OCI-LY7 (cell line): ENCODE measurements at regions not wholly inside any gene's neighbourhood (a gene's known extent, or its start where the extent isn't known, plus 50 kb on each side); places are given as distances from the start of the nearest gene placed in this dataset.

ENCODE experiments used
- BruUV-seq: library from RNA; stranded (reverse); fragments of 400-500 nt; replicated peaks from 2 replicates; lab custom pipeline; 2021; lab: Mats Ljungman, UMichigan
- CTCF ChIA-PET: fragments of 300-600 bp; sonication (Branson Sonifier 250); formaldehyde crosslinking; loops from one replicate; lab custom pipeline; 2022; ENCODE audit warnings: antibody characterized with exemption; ENCODE audit not compliant: unreplicated experiment; lab: Charles Lee
- POLR2A ChIA-PET: fragments of 300-600 bp; sonication (Branson Sonifier 250); formaldehyde crosslinking; loops from one replicate; lab custom pipeline; 2022; ENCODE audit warnings: antibody characterized with exemption; lab: Charles Lee
- DNase-seq: peaks from one replicate; pipeline ENCODE4 v3.0.0-alpha.2; 2015; ENCODE audit warnings: low spot score
- H2AFZ ChIP-seq: fragments of 200-600 bp; sonication (generic), shearing (Covaris generic); 2 replicates; pipeline ENCODE4 v1.6.1; 2014; ENCODE audit warnings: mild to moderate bottlenecking, antibody characterized with exemption, low read length, moderate library complexity
- H3K27ac ChIP-seq: fragments of 200-600 bp; sonication (generic); 2 replicates; pipeline ENCODE4 v1.5.1; 2014; ENCODE audit warnings: mixed run types, low read depth, mild to moderate bottlenecking, moderate library complexity, low read length, inconsistent platforms; ENCODE audit not compliant: poor library complexity, severe bottlenecking
- H3K36me3 ChIP-seq: fragments of 200-600 bp; sonication (generic); 2 replicates; pipeline ENCODE4 v1.6.1; 2014; ENCODE audit warnings: mild to moderate bottlenecking, antibody characterized with exemption, low read length, moderate library complexity, mixed read lengths; ENCODE audit not compliant: insufficient read depth
- H3K4me1 ChIP-seq: fragments of 200-600 bp; sonication (generic); 2 replicates; pipeline ENCODE4 v1.5.1; 2014; ENCODE audit warnings: mild to moderate bottlenecking, low read length; ENCODE audit not compliant: insufficient read depth, poor library complexity, severe bottlenecking
- H3K4me2 ChIP-seq: fragments of 200-600 bp; sonication (generic); 2 replicates; pipeline ENCODE4 v1.6.1; 2014; ENCODE audit warnings: mild to moderate bottlenecking, low read length
- H3K4me3 ChIP-seq: fragments of 200-600 bp; sonication (generic); 2 replicates; pipeline ENCODE4 v1.5.1; 2014; ENCODE audit warnings: mild to moderate bottlenecking, low read depth, low read length; ENCODE audit not compliant: poor library complexity, severe bottlenecking
- H3K79me2 ChIP-seq: fragments of 200-600 bp; sonication (generic); 2 replicates; pipeline ENCODE4 v1.6.1; 2016; ENCODE audit warnings: low read depth, mild to moderate bottlenecking, low read length, moderate library complexity, mixed read lengths; ENCODE audit not compliant: insufficient read depth
- H3K9me2 ChIP-seq: fragments of 200-600 bp; sonication (generic); 2 replicates; pipeline ENCODE4 v1.6.1; 2016; ENCODE audit warnings: mild to moderate bottlenecking, low read length, mixed read lengths; ENCODE audit not compliant: insufficient read depth
- H3K9me3 ChIP-seq: fragments of 200-600 bp; sonication (generic); 2 replicates; pipeline ENCODE4 v1.6.1; 2014; ENCODE audit warnings: mild to moderate bottlenecking, mixed run types, low read length, mixed read lengths
- H4K20me1 ChIP-seq: fragments of 200-600 bp; sonication (generic); 2 replicates; pipeline ENCODE4 v1.6.1; 2014; ENCODE audit warnings: mild to moderate bottlenecking, antibody characterized with exemption, low read length, moderate library complexity, mixed read lengths; ENCODE audit not compliant: insufficient read depth
- EZH2phosphoT487 ChIP-seq: fragments of 200-600 bp; sonication (generic); IDR thresholded peaks from 2 replicates; pipeline ENCODE4 v1.6.1; 2018; ENCODE audit warnings: low read depth, borderline replicate concordance, mild to moderate bottlenecking, mixed run types, antibody characterized with exemption, low read length, moderate library complexity, mixed read lengths
- intact Hi-C: fragments of 100-400 bp; cut with micrococcal nuclease; formaldehyde crosslinking; loops from one replicate; pipeline ENCODE4 v1.10.0; 2022; ENCODE audit not compliant: unreplicated experiment
- TF ChIP-seq, protein P1 (sequence below): fragments of 200-600 bp; sonication (generic); conservative IDR thresholded peaks from 2 replicates; pipeline ENCODE4 v1.5.1; 2014; ENCODE audit warnings: mild to moderate bottlenecking, antibody characterized with exemption, low read length, moderate library complexity, mixed read lengths

DNA sequence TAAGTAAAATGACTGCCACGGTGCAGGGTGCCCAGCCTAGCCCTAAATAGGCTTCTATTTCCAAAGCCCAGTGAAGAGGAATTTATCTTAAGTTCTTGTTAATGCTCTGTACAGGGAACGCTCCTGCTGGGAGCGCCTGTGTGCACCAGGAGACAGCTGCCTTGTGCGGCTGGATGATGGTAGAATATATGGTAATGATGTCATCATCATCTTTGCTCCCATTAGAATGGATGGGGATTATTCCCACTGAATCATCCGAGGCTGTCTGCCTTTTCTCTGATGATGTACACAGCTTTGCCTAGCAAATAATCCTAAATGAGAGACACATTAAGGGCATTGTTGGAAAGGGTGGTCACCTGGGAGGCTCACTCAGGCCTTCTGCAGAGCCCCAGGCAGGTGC, 928.1 kb downstream of the CCSER2 start:
- intact Hi-C loops = no loop called here
- CTCF ChIA-PET = no interaction called here
- POLR2A ChIA-PET = no interaction called here
- Histone ChIP-seq H3K4me2 (no peak overlapping the region), H3K4me3 (no peak overlapping the region), H3K36me3 (no peaks in the 10 kb centered on the region), H2AFZ (no peak overlapping the region), H3K79me2 (no peaks in the 10 kb centered on the region), H3K9me3 (no peaks in the 10 kb centered on the region), H3K4me1 (no peaks in the 10 kb centered on the region), H3K27ac (no peak overlapping the region), H4K20me1 (no peaks in the 10 kb centered on the region), H3K9me2 (no peaks in the 10 kb centered on the region)
- no peak for DNase-seq
- TF ChIP-seq EZH2phosphoT487 = no peak
- TF ChIP-seq, protein P1, sequence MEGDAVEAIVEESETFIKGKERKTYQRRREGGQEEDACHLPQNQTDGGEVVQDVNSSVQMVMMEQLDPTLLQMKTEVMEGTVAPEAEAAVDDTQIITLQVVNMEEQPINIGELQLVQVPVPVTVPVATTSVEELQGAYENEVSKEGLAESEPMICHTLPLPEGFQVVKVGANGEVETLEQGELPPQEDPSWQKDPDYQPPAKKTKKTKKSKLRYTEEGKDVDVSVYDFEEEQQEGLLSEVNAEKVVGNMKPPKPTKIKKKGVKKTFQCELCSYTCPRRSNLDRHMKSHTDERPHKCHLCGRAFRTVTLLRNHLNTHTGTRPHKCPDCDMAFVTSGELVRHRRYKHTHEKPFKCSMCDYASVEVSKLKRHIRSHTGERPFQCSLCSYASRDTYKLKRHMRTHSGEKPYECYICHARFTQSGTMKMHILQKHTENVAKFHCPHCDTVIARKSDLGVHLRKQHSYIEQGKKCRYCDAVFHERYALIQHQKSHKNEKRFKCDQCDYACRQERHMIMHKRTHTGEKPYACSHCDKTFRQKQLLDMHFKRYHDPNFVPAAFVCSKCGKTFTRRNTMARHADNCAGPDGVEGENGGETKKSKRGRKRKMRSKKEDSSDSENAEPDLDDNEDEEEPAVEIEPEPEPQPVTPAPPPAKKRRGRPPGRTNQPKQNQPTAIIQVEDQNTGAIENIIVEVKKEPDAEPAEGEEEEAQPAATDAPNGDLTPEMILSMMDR = no peak
- BruUV-seq = no TSS peak

DNA sequence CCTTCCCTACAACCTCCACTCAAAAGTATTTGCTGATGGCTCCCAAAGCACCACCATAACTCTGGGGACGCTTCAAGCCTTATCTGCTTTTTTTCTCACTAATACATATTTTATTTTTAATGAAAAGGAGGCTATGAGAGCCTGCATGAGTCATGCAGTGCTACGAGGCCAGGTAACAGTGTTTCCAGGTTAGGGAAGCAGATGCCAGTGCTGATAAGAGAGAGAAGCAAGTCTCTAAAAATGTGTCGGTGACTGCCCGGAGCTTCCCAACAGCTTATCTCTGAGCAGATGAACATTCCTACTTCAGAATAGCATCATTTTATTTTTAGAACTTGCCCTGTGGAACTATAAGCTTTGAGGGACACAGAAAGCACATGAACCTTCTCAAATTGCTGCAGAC, 931.5 kb downstream of the CCSER2 start:
- BruUV-seq = no TSS peak
- no peak overlapping the region for H3K4me2 ChIP-seq
- intact Hi-C loops = no loop called here
- no peaks in the 10 kb centered on the region for H3K79me2 ChIP-seq
- H3K27ac ChIP-seq = no peak overlapping the region
- no peaks in the 10 kb centered on the region for H4K20me1 ChIP-seq
- no peak overlapping the region for H3K4me3 ChIP-seq
- H3K9me3 ChIP-seq = no peaks in the 10 kb centered on the region
- no peaks in the 10 kb centered on the region for H3K36me3 ChIP-seq
- POLR2A ChIA-PET = interaction anchor here (0.6 kb wide), 1 partner anchor 15 kb away, joined by 3 read pairs; no protein-coding TSS in a partner anchor
- H2AFZ ChIP-seq = no peak overlapping the region
- TF ChIP-seq, protein P1 = no peak
- no peak for TF ChIP-seq EZH2phosphoT487
- CTCF ChIA-PET = no interaction called here
- no peaks in the 10 kb centered on the region for H3K4me1 ChIP-seq
- DNase-seq = no peak
- H3K9me2 ChIP-seq = no peaks in the 10 kb centered on the region

DNA sequence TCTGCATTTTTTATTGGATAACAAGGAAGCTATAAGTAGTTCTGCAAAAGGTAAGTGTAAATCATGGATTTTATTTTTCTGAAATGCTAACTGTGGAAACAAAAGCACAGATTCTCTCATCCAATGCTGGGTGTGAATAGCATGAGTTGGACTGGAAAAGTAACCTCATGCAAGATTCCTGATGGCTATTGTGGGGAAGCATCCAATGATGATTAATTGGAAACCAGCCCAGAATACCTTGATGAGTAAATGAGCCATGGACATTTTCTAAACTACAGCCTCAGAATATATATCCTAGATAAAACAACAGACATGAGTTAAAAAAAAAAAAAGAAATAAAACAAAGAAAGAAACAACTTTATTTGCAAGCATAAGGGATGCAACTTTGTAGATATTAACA, 934.6 kb downstream of the CCSER2 start:
- no TSS peak for BruUV-seq
- CTCF ChIA-PET = no interaction called here
- no peaks in the 10 kb centered on the region for H4K20me1 ChIP-seq

More for the DNA sequence above, 934.6 kb downstream of the CCSER2 start:
- Histone ChIP-seq H3K9me3 (no peaks in the 10 kb centered on the region), H3K27ac (no peak overlapping the region), H3K4me3 (no peak overlapping the region), H3K4me1 (no peaks in the 10 kb centered on the region), H3K9me2 (no peaks in the 10 kb centered on the region), H2AFZ (no peak overlapping the region), H3K79me2 (no peaks in the 10 kb centered on the region), H3K36me3 (no peaks in the 10 kb centered on the region), H3K4me2 (no peak overlapping the region)
- POLR2A ChIA-PET = no interaction called here
- intact Hi-C loops = no loop called here
- TF ChIP-seq, protein P1 = no peak
- no peak for TF ChIP-seq EZH2phosphoT487
- DNase-seq = no peak
